Neural progenitor cell (in vitro differentiated cells): ENCODE measurements at regions not wholly inside any gene's neighbourhood (a gene's known extent, or its start where the extent isn't known, plus 50 kb on each side); places are given as distances from the start of the nearest gene placed in this dataset.

Experiments
- CTCF ChIP-seq: fragments of 200-600 bp; sonication (generic); IDR thresholded peaks from 2 replicates; pipeline ENCODE4 v1.5.1; 2017; ENCODE audit warnings: antibody characterized with exemption, mild to moderate bottlenecking
- EZH2 ChIP-seq: fragments of 200-600 bp; sonication (generic); IDR thresholded peaks from 2 replicates; pipeline ENCODE4 v1.6.1; 2017; ENCODE audit warnings: antibody characterized with exemption, mild to moderate bottlenecking, moderate library complexity
- EZH2phosphoT487 ChIP-seq: fragments of 200-600 bp; sonication (generic); IDR thresholded peaks from 2 replicates; pipeline ENCODE4 v1.6.1; 2017; ENCODE audit warnings: antibody characterized with exemption

- TF ChIP-seq CTCF: no peak
- no peak for TF ChIP-seq EZH2
- no peak for TF ChIP-seq EZH2phosphoT487
Measured at GRCh38 chr17:70922268-70922667, 752.9 kb downstream of the KCNJ2 start.
